GM19239 (cell line): ENCODE measurements at regions not wholly inside any gene's neighbourhood (a gene's known extent, or its start where the extent isn't known, plus 50 kb on each side); places are given as distances from the start of the nearest gene placed in this dataset.
"Not testable (repeated sequence)": the region's sequence is repeated elsewhere in the genome, so short reads cannot be mapped to it uniquely, and the experiment has no call there.

Experiments
- DNase-seq: peaks from one replicate; pipeline ENCODE4 v3.0.0; 2011; ENCODE audit warnings: low spot score; ENCODE audit not compliant: insufficient read length
- FAIRE-seq: peaks from 2 replicates; lab custom pipeline; 2011; peaks lifted over from hg19 to GRCh38; lab: Jason Lieb, UNC

DNA sequence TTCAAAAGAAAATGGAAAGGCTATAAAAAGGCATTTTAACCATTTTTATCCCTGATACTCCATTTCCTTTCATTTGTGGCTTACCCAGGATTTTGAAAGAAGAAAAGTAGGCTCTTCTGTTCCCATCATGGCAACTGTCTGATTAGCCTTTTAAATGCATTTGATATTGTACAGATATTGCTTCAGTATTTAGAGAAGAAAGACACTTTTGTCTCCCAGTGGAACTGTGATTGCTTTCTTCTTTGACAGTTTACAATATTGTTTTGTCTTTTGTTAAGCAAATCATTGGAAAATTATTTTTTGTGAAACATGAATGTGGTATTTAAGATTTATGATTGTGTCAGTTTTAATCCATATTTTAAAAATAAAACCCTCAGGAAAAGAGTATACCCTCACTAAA, 297.4 kb upstream of the TACR3 start:
- FAIRE-seq (no peak), DNase-seq (no peak)

- FAIRE-seq (no peak), DNase-seq (no peak)
Measured at GRCh38 chr4:104015680-104016079, 295.9 kb upstream of the TACR3 start.

DNA sequence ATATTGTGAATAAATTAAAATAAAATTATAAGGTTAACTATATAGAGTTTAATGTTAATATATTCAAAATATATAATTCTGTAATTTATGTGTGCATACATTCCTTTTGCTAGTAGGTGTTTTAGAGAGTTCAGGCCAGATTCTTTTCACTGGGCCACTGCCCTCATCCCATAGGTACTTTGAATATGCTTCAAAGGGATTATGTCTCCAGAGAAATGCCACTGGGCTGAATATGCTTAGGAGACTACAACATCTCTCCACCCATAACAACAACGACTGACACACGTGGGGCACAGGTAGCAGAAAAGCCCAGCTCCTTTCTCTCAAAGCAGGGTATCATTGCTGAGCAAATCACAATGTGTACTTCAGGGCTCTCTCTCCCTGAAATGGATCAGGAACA, 290.9 kb upstream of the TACR3 start:
- FAIRE-seq (no peak), DNase-seq (no peak)

- DNase-seq, FAIRE-seq: not testable (repeated sequence)
Measured at GRCh38 chr4:104002318-104002717, 282.5 kb upstream of the TACR3 start.

- DNase-seq (no peak), FAIRE-seq (no peak)
Measured at GRCh38 chr4:103998756-103999155, 279.0 kb upstream of the TACR3 start.

DNA sequence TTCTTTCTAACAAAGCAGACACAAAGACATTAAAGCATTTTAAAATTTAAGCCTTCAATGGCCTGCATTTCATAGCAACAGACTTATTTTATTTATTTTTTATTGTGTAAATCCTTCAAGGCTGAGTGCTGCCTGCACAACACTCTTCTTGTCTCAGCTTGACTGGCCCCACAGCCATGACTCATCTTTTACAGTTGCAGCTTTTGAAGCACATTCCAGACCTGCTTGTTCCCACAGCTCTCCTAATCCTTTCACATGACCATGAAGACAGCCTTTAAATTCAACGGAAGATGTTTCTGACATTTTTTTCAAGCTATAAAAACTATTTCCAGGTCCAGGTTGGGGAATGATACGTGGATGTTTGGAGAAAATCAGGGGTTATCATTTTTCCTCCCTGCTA, 276.9 kb upstream of the TACR3 start:
- FAIRE-seq (no peak), DNase-seq (no peak)

GRCh38 chr4:103996064-103996463, 276.3 kb upstream of the TACR3 start:
- DNase-seq (no peak), FAIRE-seq (no peak)

DNA sequence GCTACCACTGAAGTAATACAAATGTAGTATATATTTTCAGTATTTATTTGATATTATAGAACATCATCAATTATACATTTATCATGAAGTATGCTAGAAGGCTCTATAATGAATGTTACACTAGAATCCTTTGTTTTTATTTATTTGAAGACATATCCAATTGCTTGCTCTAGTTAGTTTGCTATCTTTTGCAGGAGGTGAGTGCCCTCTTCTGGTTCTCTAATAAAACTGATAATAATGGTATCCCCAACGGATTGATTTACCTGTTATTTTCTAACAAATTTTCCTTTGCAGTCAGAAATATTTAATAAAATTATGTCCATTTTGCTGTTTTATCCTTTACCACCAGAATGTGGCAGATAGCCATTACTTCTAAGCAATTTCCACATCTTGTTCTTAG, 274.3 kb upstream of the TACR3 start:
- FAIRE-seq: no peak

GRCh38 chr4:103982454-103982853, 262.7 kb upstream of the TACR3 start:
- FAIRE-seq: no peak
- no peak for DNase-seq

More for the DNA sequence above, 274.3 kb upstream of the TACR3 start:
- DNase-seq: no peak

DNA sequence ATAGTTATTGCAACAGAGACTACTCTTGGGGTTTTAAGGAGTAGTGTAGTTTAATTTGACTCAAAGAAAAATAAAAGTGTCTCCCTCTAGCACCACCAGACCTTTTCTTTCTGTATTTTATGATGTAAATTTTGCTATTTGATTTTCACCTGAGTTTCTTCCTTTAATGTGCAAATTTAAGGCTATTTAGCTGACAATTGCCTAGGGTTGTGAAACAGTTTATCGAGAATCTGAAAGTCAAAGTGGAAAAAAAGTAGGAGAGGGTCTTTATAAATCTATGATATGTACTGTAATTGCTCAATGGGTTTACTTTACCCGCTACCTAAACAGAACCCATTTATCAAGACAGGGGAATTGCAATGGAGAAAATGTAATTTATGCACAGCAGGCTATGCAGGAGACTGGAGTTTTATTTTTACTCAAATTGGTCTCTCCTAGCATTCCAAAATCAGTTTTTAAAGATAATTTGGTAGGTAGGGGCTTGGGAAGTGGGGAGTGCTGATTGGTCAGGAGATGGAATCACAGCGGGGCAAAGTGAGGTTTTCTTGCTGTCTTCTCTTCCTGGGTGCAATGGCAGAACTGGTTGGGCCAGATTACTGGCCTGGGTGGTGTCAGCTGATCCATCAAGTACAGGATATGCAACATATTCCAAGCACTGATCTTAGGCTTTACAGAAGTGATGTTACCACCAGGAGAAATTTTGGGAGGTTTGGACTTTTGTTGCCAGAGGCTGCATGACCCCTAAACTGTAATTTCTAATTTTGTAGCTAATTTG, 228.6 kb upstream of the TACR3 start:
- FAIRE-seq (no peak), DNase-seq (no peak)

DNA sequence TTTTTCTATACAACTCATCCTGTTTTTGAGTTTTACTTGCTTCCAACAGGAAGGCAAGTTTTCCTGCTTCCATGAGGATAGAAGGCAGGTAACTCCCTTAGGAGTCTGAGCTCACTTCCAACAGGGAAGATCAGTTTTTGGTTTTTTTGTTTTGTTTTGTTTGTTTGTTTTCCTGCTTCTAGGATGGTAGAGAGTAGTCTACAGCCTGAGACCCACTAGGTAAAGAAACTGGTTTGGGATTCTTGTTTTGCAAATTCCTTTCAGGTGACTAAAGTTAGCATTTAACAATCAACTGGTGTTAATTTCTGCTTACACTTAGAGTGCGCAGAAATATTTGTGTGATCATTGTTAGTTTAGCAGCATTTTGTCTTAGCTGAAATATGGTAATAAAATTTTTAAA, 227.8 kb upstream of the TACR3 start:
- DNase-seq (no peak), FAIRE-seq (no peak)

DNA sequence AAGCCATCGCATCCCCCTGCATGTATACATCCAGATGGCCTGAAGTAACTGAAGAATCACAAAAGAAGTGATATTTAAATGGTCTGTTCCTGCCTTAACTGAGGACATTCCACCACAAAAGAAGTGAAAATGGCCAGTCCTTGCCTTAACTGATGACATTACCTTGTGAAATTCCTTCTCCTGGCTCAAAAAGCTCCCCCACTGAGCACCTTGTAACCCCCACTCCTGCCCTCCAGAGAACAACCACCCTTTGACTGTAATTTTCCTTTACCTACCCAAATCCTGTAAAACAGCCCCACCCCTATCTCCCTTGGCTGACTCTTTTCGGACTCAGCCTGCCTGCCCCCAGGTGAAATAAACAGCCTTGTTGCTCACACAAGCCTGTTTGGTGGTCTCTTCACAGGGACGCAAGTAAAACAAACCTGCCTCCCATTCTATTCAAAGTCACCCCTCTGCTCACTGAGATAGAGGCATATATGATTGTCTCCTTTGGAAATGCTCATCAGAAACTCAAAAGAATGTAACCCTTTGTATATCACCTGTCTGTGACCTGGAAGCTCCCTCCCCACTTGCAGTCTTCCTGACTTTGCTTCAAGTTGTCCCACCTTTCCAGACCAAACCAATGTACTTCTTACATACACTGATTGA, 227.0 kb upstream of the TACR3 start:
- not testable (repeated sequence) for FAIRE-seq, DNase-seq

- DNase-seq (no peak), FAIRE-seq (no peak)
Measured at GRCh38 chr4:103938488-103938887, 218.7 kb upstream of the TACR3 start.

- DNase-seq (no peak), FAIRE-seq (no peak)
Measured at GRCh38 chr4:103936653-103937145, 216.9 kb upstream of the TACR3 start.

DNA sequence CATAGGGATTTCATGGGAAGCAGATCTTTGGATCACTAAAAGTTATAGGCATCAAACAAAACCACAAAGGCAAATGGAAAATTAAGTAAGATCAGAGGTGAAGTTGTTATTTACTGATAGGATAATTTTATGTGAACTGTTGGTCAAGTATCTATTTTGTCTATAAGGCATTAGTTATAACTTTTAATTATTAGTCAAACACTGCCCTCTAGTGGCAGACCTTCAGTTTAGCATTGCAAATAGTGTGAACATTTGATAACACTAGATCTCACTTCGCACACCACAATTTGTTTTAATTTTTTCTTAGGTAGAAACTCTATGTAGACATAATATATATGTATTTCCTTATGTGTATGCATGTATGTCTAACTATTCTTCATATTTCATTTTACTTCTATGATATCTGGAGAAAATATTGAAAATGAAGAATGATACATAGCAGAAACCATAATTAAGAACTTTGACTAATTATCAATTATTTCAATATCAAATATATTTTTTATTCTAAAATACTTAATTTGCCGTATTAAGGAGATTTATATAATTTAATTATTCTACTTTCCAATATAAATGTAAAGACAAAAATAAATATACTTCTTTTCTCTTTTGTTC, 214.5 kb upstream of the TACR3 start:
- DNase-seq (peak; percentile 4), FAIRE-seq (no peak)

DNA sequence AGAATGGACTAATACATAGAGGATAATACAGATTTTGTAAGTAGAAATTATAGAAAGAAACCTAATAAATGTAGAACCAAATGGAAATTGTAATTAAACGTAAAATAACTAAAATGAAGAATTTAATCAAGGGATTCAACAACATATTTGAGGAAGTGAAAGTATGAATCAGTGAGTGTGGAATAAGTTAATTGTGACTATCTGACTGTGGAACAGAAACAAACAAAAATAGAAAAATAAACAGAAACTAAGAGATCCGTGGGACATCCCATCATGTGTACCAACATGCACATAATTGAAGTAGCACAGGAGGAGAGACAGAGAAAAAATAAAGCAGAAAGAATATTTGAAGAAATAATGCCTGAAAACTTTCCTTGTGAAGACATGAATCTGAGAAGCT, 208.6 kb upstream of the TACR3 start:
- DNase-seq (no peak), FAIRE-seq (no peak)

GRCh38 chr4:103923551-103923950, 203.8 kb upstream of the TACR3 start:
- no peak for FAIRE-seq

GRCh38 chr4:103918214-103918613, 198.4 kb upstream of the TACR3 start:
- FAIRE-seq (no peak), DNase-seq (no peak)

More at GRCh38 chr4:103923551-103923950, 203.8 kb upstream of the TACR3 start:
- no peak for DNase-seq

DNA sequence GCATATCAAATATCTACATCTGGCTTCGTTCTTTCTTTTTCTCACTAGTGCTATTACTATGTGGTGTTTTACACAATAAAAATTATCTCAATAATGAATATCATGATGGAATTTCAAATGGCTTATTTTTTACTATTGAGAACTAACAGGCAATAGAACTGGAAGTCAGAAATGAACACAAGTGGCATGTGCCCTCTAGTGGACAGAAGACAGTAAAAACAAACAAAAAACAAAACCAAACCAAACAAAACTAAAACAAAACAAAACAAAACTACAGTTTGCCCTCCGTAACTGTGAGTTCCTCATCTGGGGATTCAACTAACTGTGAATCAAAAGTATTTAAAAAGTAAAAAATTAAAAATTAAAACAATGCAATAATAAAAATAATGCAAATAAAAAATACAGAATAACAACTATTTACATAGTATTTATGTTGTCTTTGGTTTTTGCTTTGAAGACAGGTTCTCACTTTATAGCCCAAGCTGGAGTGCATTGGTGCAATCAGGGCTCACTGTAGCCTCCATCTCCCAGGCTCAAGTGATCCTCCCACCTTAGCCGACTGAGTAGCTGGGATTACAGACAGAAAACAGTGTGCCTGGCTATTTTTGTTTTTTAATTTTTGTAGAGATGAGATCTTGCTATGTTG, 195.6 kb upstream of the TACR3 start:
- peak; percentile 91 for FAIRE-seq
- peak; percentile 1 for DNase-seq

- FAIRE-seq: no peak
Measured at GRCh38 chr4:103907414-103907813, 187.6 kb upstream of the TACR3 start.

DNA sequence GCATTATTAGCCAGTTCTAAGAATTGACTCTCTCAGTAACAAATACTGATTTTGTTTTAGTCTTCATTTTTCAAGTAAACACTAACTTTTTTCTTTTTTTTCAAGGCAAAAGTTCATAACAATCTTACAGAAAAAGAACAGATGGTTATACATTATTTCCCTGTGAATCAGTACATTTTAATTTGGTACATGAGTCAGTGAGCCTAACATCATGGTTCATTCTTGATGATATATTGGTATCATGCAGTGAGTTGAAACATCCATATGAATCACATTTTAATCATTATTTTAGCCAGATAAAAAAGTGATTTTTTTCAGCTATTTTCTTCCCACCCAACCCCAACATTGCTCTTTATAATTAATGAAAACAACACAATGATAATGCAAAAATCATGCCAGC, 184.3 kb upstream of the TACR3 start:
- DNase-seq: no peak
- FAIRE-seq: no peak

More at GRCh38 chr4:103907414-103907813, 187.6 kb upstream of the TACR3 start:
- no peak for DNase-seq
